DND-41 (cell line): ENCODE measurements at regions not wholly inside any gene's neighbourhood (a gene's known extent, or its start where the extent isn't known, plus 50 kb on each side); places are given as distances from the start of the nearest gene placed in this dataset.

ENCODE experiments used
- EZH2 ChIP-seq: IDR thresholded peaks from 3 replicates; pipeline ENCODE4 v1.6.1; 2012; ENCODE audit warnings: borderline replicate concordance, low read depth, mild to moderate bottlenecking, moderate library complexity, low read length, inconsistent platforms; ENCODE audit not compliant: severe bottlenecking
- TF ChIP-seq, protein P1 (sequence below): IDR thresholded peaks from 2 replicates; pipeline ENCODE4 v1.5.1; 2012; ENCODE audit warnings: borderline replicate concordance, low read length, moderate library complexity, mild to moderate bottlenecking; ENCODE audit not compliant: poor library complexity, severe bottlenecking; ENCODE audit errors: extremely low read depth

DNA sequence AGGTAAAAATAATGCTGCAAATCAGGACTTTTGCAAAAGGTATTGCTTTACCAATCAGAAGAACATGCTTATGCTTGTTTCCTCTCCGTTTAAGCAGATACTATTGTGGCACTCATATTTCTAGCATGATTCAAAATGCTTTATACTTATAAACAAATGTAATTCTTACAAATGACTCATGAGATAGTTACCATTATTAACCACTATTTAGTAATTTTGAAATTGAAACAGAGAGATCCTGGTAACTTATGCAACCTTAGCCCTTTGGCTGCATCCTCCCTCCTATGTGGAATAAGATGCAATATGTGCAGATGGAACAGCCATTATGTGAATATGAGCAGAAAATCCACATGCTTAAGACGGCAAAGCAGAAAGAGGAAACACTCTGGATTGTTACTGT is 164.7 kb downstream of the PCDH18 start:
- TF ChIP-seq, protein P1, sequence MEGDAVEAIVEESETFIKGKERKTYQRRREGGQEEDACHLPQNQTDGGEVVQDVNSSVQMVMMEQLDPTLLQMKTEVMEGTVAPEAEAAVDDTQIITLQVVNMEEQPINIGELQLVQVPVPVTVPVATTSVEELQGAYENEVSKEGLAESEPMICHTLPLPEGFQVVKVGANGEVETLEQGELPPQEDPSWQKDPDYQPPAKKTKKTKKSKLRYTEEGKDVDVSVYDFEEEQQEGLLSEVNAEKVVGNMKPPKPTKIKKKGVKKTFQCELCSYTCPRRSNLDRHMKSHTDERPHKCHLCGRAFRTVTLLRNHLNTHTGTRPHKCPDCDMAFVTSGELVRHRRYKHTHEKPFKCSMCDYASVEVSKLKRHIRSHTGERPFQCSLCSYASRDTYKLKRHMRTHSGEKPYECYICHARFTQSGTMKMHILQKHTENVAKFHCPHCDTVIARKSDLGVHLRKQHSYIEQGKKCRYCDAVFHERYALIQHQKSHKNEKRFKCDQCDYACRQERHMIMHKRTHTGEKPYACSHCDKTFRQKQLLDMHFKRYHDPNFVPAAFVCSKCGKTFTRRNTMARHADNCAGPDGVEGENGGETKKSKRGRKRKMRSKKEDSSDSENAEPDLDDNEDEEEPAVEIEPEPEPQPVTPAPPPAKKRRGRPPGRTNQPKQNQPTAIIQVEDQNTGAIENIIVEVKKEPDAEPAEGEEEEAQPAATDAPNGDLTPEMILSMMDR, result no peak
- TF ChIP-seq EZH2, result no peak
